ENCODE measurements at regions not wholly inside any gene's neighbourhood (a gene's known extent, or its start where the extent isn't known, plus 50 kb on each side); places are given as distances from the start of the nearest gene placed in this dataset.

GRCh38 chr15:87755226-87755625 is 501.3 kb downstream of the NTRK3 start:
- in situ Hi-C loops (cut with HindIII; ENCODE audit: low sequenced_read_pairs): no loop called here

GRCh38 chr15:87753539-87753938 is 503.0 kb downstream of the NTRK3 start:
- in situ Hi-C loops (cut with HindIII; ENCODE audit: low sequenced_read_pairs): no loop called here
- H3K4me3 ChIP-seq (ENCODE audit: low read depth, low read length): no peak overlapping the region
- TF ChIP-seq CTCF (IDR thresholded peaks at IDR 0.05; ENCODE audit: low read depth, low read length, missing control alignments): no peak
- DNase-seq (ENCODE audit: low read depth): no peak

More at GRCh38 chr15:87755226-87755625, 501.3 kb downstream of the NTRK3 start:
- no peak overlapping the region for H3K4me3 ChIP-seq (ENCODE audit: low read depth, low read length)
- DNase-seq (ENCODE audit: low read depth): no peak
- no peak for TF ChIP-seq CTCF (IDR thresholded peaks at IDR 0.05; ENCODE audit: low read depth, low read length, missing control alignments)

- in situ Hi-C loops (cut with HindIII; ENCODE audit: low sequenced_read_pairs): no loop called here
- no peak overlapping the region for H3K4me3 ChIP-seq (ENCODE audit: low read depth, low read length)
- TF ChIP-seq CTCF (IDR thresholded peaks at IDR 0.05; ENCODE audit: low read depth, low read length, missing control alignments): no peak
- DNase-seq (ENCODE audit: low read depth): peak; percentile 96
These were observed 504.1 kb downstream of the NTRK3 start for GRCh38 chr15:87752250-87752951.

- TF ChIP-seq CTCF (IDR thresholded peaks at IDR 0.05; ENCODE audit: low read depth, low read length, missing control alignments): no peak
- in situ Hi-C loops (cut with HindIII; ENCODE audit: low sequenced_read_pairs): no loop called here
- no peak overlapping the region for H3K4me3 ChIP-seq (ENCODE audit: low read depth, low read length)
- no peak for DNase-seq (ENCODE audit: low read depth)
These were observed 508.1 kb downstream of the NTRK3 start for GRCh38 chr15:87748483-87748882.

- no peak overlapping the region for H3K4me3 ChIP-seq (ENCODE audit: low read depth, low read length)
- no peak for TF ChIP-seq CTCF (IDR thresholded peaks at IDR 0.05; ENCODE audit: low read depth, low read length, missing control alignments)
- in situ Hi-C loops (cut with HindIII; ENCODE audit: low sequenced_read_pairs): no loop called here
- DNase-seq (ENCODE audit: low read depth): no peak
These were observed 509.5 kb downstream of the NTRK3 start for GRCh38 chr15:87747087-87747486.

GRCh38 chr15:87746333-87746732 is 510.2 kb downstream of the NTRK3 start:
- TF ChIP-seq CTCF (IDR thresholded peaks at IDR 0.05; ENCODE audit: low read depth, low read length, missing control alignments): no peak
- in situ Hi-C loops (cut with HindIII; ENCODE audit: low sequenced_read_pairs): no loop called here
- no peak for DNase-seq (ENCODE audit: low read depth)
- no peak overlapping the region for H3K4me3 ChIP-seq (ENCODE audit: low read depth, low read length)

Measured in astrocyte of the cerebellum (primary cell).